GM21528 (cell line): ENCODE measurements at regions not wholly inside any gene's neighbourhood (a gene's known extent, or its start where the extent isn't known, plus 50 kb on each side); places are given as distances from the start of the nearest gene placed in this dataset.

Experiments
- ATAC-seq: cut with Tn5 transposase; IDR thresholded peaks from one replicate; pipeline ENCODE4 v1.9.1; 2021; ENCODE audit warnings: mild to moderate bottlenecking, moderate library complexity; ENCODE audit not compliant: unreplicated experiment, low FRiP score

- ATAC-seq: no peak
Observed at GRCh38 chr12:58602736-58603135, 317.6 kb downstream of the LRIG3 start.

DNA sequence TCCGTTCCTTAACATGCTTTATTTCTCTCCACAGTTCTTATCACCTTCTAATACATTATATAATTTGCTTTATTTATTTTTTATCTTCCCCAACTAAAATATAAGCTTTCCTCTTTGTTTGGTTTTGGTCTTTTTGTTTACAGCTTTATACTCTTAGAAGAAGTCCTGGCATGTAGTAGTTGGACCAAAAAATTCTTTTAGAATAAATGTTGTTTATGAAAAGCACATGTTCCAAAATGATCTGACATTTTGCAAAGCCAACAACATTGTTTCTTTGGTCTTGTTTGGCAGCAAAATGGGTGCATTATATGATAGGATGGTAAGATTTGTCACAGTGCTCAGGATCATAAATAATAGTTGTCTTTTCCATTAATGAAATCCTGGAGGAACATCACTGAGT, 312.5 kb downstream of the LRIG3 start:
- no peak for ATAC-seq

- ATAC-seq: no peak
Observed at GRCh38 chr12:58608711-58609110, 311.6 kb downstream of the LRIG3 start.

GRCh38 chr12:58615047-58615446, 305.3 kb downstream of the LRIG3 start:
- no peak for ATAC-seq

DNA sequence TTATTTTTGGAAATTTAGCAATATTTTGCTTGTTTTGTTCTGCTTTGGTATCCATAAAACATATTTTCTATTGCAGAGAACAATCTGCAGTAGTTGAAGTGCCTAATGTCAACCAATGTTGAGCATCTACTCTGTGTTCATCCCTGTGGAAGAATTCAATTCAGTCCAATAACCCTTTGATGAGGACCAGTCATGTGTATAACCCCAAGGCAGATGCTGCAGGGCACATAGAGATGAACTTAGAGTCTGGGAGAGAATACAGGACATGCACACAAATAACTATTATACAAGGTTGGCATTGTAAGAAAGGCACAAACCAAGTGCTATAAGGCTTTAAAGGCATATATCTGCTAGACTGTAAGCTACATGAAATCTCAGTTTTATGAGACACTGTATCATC, 304.7 kb downstream of the LRIG3 start:
- no peak for ATAC-seq

DNA sequence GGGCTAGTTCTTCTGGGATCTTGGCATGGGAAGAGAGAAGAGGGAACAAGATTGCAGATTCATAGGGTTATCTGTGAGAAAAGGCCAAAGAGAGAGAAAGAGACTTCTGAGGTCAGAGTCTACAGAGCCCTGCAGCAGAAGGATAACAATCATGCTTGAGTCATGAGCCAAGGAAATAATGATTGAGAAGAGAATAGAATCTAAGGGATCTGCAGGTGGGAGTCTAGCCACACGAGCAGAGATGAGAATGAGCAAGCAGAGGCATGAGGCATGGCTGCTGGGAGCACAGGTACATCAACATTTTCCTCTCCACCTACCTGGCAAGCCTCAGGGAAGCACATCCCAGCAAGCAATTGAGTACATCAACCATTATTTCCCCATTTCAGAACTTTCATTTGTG, 303.7 kb downstream of the LRIG3 start:
- ATAC-seq: no peak

- no peak for ATAC-seq
Observed at GRCh38 chr12:58621126-58621525, 299.2 kb downstream of the LRIG3 start.

GRCh38 chr12:58629376-58629775, 290.9 kb downstream of the LRIG3 start:
- ATAC-seq: no peak

GRCh38 chr12:58633479-58633878, 286.8 kb downstream of the LRIG3 start:
- no peak for ATAC-seq

- no peak for ATAC-seq
Observed at GRCh38 chr12:58639318-58639934, 280.9 kb downstream of the LRIG3 start.

DNA sequence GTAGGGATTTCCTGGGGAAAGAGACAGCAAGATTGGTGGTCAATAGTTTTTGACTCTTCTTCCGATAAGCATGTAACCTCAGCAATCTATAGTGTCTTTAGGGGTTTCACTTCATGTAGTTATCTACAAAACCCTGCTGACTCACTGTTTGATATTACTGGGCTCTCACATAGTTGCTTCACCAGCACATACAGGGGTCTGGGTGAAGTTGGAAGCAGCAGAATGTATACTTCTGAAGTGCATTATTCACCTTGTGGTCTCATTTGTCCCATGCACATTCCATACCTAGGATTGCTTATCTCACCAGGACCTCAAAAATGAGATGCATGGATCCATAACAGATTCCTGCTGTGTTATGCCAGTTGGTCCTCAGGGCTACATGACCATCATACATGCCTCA, 280.0 kb downstream of the LRIG3 start:
- no peak for ATAC-seq

GRCh38 chr12:58645946-58646345, 274.4 kb downstream of the LRIG3 start:
- no peak for ATAC-seq

DNA sequence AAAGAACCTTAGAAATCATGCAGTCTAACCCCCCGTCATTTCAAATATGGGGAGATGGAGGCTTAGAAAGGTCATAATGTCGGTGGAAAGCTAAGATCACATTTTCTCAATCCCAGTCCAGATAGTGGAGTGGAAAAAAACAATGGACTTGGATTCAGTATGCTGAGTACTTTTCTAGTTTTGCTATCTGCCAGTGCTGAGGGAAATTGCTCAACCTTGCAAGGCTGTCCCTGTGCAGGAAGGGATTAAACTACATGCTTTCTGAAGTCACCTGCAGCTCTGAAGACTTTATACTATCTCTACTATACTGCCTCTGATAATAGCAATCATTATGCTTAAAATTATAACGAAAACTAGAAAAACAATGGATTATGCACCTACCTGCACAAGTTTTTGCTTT, 272.8 kb downstream of the LRIG3 start:
- ATAC-seq: no peak

DNA sequence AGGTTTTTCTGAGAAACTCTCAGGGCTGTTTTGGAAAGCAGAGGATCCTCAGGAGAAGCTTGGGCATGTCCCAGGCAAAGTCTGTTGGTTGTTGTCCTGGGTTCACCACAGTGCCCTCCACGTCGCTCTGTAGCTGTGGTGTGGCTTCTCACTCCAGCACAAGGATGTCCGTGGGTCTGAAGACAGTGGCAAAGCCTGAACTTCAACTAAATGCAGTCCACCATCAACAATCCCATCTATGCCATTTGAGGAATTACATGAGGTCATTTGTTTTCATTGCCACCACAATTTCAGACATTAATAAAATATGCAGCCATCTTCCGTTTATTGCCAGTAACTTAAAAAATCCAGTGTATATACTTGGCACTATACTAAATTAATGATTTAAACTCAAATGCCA, 272.1 kb downstream of the LRIG3 start:
- ATAC-seq: no peak

DNA sequence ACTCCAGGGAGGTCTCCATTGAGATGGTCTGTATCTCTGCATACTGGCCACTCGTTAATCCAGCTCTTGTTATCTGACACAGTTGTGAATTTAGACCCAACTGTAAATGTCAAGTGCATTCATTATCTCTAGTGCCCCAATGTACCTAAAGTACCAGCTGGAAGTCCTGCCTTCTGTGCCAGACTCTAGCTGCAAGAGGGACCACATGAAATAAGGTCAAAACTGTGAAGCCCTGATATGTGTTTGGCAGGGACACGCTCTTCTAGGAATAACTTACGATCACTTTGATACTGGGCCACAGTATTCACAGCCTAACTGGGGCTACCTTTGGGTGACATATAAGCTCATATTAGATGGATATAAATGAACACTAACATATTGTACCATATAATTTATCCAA, 268.5 kb downstream of the LRIG3 start:
- ATAC-seq: no peak

DNA sequence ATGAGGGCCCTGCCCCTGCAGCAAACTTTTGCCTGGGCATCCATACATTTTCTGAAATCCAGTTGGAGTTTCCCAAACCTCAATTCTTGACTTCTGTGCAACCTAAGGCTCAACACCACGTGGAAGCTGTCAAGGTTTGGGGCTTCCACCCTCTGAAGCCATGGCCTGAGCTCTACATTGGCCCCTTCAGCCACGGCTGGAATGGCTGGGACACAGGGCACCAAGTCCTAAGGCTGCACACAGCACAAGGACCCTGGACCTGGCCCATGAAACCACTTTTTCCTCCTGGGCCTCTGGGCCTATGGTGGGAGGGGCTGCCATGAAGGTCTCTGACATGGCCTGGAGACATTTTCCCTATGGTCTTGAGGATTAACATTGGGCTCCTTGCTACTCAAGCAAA, 266.3 kb downstream of the LRIG3 start:
- ATAC-seq: no peak

GRCh38 chr12:58655375-58655774, 264.9 kb downstream of the LRIG3 start:
- no peak for ATAC-seq

DNA sequence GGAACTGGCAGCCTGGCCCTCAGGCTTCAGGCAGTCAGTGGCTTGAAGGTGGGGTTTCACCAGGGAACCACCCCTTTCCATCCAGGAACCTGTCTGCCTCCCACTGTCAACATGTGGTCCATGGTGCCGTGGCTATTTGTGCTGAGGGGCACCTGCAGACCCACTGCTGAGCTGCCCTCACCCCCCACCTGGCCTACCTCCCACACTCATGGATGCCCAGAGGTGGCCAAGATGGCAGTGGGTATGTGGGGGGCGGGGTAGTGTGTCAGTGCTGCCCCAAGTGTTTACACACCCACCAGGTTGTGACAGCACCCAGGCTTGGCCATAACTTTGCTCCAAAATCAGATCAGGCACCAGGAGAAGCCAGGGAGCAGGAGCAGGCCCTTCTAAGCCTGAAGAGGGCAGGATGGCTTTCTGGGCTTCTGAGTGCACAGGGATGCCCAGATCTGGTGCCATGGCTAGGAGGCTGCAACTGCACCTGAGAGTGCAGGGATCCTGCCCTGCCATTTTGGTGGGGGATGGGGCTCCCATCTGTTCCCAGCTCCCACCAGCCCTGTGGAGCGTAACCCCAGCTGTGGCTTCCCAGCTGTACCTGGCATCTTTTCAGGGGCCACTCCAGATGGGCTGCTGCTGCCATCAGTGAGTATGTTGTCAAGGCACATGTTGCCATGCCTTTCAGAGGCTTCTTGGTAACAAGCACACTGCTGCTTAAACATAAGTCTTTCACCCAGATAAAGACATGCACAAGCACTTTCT, 263.9 kb downstream of the LRIG3 start:
- no peak for ATAC-seq

GRCh38 chr12:58657190-58657589, 263.1 kb downstream of the LRIG3 start:
- no peak for ATAC-seq

DNA sequence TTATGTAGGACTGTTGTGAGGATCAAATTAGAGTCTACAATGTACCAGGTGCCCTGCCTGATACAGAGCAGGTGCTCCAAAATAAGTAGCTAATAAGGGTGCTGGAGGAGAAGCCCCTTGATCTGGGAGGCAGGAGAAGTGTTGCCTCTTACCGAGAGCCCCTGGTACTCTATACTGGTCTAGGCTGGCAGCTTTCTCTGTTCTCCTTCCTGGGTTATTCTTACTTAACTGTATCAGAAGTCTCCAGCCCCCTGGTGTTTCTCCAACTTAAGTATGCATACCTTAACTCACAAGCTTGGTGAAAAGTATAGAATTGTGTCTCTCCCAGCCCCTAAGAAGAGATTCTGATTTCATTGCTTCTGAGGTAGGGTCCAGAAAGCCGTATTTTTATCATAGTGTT, 254.9 kb downstream of the LRIG3 start:
- ATAC-seq: no peak

DNA sequence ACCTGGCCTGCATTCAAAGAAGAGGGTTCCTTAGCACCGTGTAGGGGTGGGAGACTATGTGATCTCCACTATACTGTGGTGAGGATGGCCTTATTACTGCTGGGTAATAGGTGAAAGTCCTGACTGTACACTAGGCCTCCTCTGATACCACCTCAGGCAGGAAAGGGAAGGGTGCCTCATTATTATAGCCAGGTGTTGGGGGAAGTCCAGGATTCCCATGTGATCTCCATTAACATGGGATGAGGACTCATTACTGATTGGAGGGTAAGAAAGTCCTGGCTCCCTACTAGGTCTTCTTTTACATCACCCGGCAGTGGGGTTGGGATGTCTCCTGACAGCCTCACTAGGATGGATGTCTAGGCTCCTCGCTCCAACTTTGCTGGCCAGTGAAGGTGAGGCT, 252.1 kb downstream of the LRIG3 start:
- no peak for ATAC-seq

DNA sequence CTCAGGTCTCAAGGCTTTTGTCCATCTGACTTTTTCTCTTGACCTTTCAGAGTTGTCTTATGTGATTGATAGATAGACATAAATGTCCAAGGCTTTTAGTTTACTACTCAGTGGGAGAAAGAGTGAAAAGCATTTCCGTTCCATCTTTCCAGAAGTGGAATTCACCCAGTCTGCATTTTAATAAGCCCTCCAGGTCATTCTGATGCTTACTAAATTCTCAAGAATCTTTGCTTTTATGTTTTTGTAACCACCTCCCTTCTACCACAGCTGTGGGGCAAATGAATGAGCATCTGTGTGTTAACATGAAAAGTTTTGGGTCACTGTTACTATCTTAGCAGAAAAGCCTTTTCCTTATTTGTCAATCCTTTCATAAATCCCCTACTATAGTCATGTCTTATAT, 251.4 kb downstream of the LRIG3 start:
- ATAC-seq: no peak
